Neural progenitor cell (in vitro differentiated cells): ENCODE measurements at regions not wholly inside any gene's neighbourhood (a gene's known extent, or its start where the extent isn't known, plus 50 kb on each side); places are given as distances from the start of the nearest gene placed in this dataset.

Source experiments
- DNase-seq: peaks from one replicate; pipeline ENCODE4 v3.0.0-alpha.2; 2016; ENCODE audit warnings: low spot score
- H2AFZ ChIP-seq: fragments of 200-600 bp; sonication (generic); replicated peaks from 2 replicates; pipeline ENCODE4 v1.6.1; 2016; ENCODE audit warnings: antibody characterized with exemption
- H3F3A ChIP-seq: fragments of 200-600 bp; sonication (generic); 2 replicates; pipeline ENCODE4 v1.6.1; 2016; ENCODE audit warnings: antibody characterized with exemption, low read depth
- H3K27ac ChIP-seq: fragments of 200-600 bp; sonication (generic); 2 replicates; pipeline ENCODE4 v1.5.1; 2016; ENCODE audit warnings: mild to moderate bottlenecking
- H3K27me3 ChIP-seq: fragments of 200-600 bp; sonication (generic); 2 replicates; pipeline ENCODE4 v1.6.1; 2016; ENCODE audit warnings: mild to moderate bottlenecking, moderate library complexity
- H3K36me3 ChIP-seq: fragments of 200-600 bp; sonication (generic); 2 replicates; pipeline ENCODE4 v1.5.1; 2016
- H3K4me1 ChIP-seq: fragments of 200-600 bp; sonication (generic); 2 replicates; pipeline ENCODE4 v1.6.1; 2016; ENCODE audit warnings: mixed run types
- H3K4me2 ChIP-seq: fragments of 200-600 bp; sonication (generic); 2 replicates; pipeline ENCODE4 v1.6.1; 2016
- H3K4me3 ChIP-seq: fragments of 200-600 bp; sonication (generic); 2 replicates; pipeline ENCODE4 v1.5.1; 2016
- H3K79me2 ChIP-seq: fragments of 200-600 bp; sonication (generic); 2 replicates; pipeline ENCODE4 v1.6.1; 2016; ENCODE audit warnings: low read depth
- H3K9ac ChIP-seq: fragments of 200-600 bp; sonication (generic); 2 replicates; pipeline ENCODE4 v1.6.1; 2016
- H3K9me3 ChIP-seq: fragments of 200-600 bp; sonication (generic); 2 replicates; pipeline ENCODE4 v1.5.1; 2016; ENCODE audit warnings: low read depth
- H4K20me1 ChIP-seq: fragments of 200-600 bp; sonication (generic); 2 replicates; pipeline ENCODE4 v1.6.1; 2016; ENCODE audit warnings: low read depth
- H3K27ac Mint-ChIP-seq: 3 replicates; pipeline ENCODE4 v1.8.0; 2021; ENCODE audit warnings: mixed read lengths
- H3K27me3 Mint-ChIP-seq: 2 replicates; pipeline ENCODE4 v1.8.0; 2022; ENCODE audit warnings: low read depth, mild to moderate bottlenecking, inconsistent platforms, moderate library complexity, mixed read lengths; ENCODE audit not compliant: insufficient read depth
- H3K36me3 Mint-ChIP-seq: 3 replicates; pipeline ENCODE4 v1.8.0; 2021; ENCODE audit warnings: mixed read lengths
- H3K4me1 Mint-ChIP-seq: 3 replicates; pipeline ENCODE4 v1.8.0; 2021; ENCODE audit warnings: mixed read lengths
- H3K4me3 Mint-ChIP-seq: 3 replicates; pipeline ENCODE4 v1.8.0; 2021; ENCODE audit warnings: mild to moderate bottlenecking, moderate library complexity, mixed read lengths
- H3K9me3 Mint-ChIP-seq: 3 replicates; pipeline ENCODE4 v1.8.0; 2020; ENCODE audit warnings: mixed read lengths
- EZH2 ChIP-seq: fragments of 200-600 bp; sonication (generic); IDR thresholded peaks from 2 replicates; pipeline ENCODE4 v1.6.1; 2017; ENCODE audit warnings: antibody characterized with exemption, mild to moderate bottlenecking, moderate library complexity
- EZH2phosphoT487 ChIP-seq: fragments of 200-600 bp; sonication (generic); IDR thresholded peaks from 2 replicates; pipeline ENCODE4 v1.6.1; 2017; ENCODE audit warnings: antibody characterized with exemption
- TF ChIP-seq, protein P1 (sequence below): fragments of 200-600 bp; sonication (generic); IDR thresholded peaks from 2 replicates; pipeline ENCODE4 v1.5.1; 2017; ENCODE audit warnings: antibody characterized with exemption, mild to moderate bottlenecking

DNA sequence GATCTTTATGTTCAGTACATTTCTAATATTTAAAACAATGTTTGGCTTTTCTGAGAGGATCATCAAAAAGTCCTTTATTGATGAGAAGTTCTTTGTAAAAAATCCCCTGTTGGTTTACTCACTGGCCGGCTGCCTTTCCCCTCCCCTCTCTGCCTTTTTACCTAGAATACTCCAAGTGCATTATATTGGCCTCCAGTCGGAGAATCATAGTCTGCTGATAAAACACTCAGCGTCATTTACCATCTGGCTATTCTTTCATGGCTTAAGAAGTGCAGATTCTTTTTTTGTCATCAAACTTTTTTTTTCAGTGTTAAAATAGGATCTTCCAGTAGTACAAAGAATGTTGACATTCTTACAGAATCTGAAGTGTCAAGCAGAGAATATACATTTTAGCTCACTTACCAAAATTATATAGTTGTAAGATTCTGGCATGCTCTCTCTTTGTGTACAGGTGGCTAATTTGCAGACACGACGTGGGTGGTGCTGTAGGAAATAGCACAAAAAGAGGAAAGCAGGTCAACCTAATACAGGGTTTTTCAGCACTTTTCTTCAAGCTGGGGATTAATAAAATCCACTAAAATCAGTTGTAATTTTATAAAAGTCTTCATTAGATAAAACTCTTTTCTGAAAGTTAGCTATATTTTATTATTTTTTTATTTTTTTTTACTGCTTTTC is 731.8 kb downstream of the KCTD8 start:
- H3K9ac ChIP-seq: no peak overlapping the region
- H2AFZ ChIP-seq: no peak overlapping the region
- Mint-ChIP-seq H3K27ac (no peak overlapping the region), H3K4me1 (peaks cover 3% of the 10 kb centered on the region), H3K9me3 (no peaks in the 10 kb centered on the region), H3K36me3 (no peaks in the 10 kb centered on the region), H3K4me3 (no peak overlapping the region), H3K27me3 (peaks cover 2% of the 10 kb centered on the region)
- no peak for DNase-seq
- TF ChIP-seq EZH2phosphoT487: no peak
- TF ChIP-seq, protein P1, sequence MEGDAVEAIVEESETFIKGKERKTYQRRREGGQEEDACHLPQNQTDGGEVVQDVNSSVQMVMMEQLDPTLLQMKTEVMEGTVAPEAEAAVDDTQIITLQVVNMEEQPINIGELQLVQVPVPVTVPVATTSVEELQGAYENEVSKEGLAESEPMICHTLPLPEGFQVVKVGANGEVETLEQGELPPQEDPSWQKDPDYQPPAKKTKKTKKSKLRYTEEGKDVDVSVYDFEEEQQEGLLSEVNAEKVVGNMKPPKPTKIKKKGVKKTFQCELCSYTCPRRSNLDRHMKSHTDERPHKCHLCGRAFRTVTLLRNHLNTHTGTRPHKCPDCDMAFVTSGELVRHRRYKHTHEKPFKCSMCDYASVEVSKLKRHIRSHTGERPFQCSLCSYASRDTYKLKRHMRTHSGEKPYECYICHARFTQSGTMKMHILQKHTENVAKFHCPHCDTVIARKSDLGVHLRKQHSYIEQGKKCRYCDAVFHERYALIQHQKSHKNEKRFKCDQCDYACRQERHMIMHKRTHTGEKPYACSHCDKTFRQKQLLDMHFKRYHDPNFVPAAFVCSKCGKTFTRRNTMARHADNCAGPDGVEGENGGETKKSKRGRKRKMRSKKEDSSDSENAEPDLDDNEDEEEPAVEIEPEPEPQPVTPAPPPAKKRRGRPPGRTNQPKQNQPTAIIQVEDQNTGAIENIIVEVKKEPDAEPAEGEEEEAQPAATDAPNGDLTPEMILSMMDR: no peak
- no peak for TF ChIP-seq EZH2
- H3K4me2 ChIP-seq: no peak overlapping the region
- no peaks in the 10 kb centered on the region for H3K79me2 ChIP-seq
- no peaks in the 10 kb centered on the region for H4K20me1 ChIP-seq
- H3K36me3 ChIP-seq: no peaks in the 10 kb centered on the region
- no peaks in the 10 kb centered on the region for H3F3A ChIP-seq
- H3K27ac ChIP-seq: no peak overlapping the region
- H3K4me1 ChIP-seq: no peaks in the 10 kb centered on the region
- no peaks in the 10 kb centered on the region for H3K27me3 ChIP-seq
- no peak overlapping the region for H3K4me3 ChIP-seq
- no peaks in the 10 kb centered on the region for H3K9me3 ChIP-seq

DNA sequence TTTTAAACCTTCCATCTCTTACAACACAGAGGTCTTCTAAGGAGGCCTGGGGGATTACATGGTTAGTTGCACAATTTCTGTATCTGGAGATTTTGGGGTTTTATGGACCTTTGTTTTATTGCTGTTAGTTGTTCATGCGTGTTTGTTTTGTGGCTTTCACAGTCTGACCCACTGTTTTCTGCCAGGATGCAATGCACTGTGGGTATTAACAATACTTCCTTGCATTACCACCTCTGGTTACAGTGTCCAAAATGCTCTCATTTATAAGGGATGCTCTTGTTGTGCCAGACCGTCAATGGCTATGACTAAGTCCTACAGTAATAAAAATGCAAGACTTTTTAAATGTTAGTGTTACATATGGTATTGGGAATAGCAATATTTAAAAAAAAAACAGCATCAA is 730.2 kb downstream of the KCTD8 start:
- TF ChIP-seq, protein P1: no peak
- TF ChIP-seq EZH2: no peak
- TF ChIP-seq EZH2phosphoT487: no peak
- no peaks in the 10 kb centered on the region for H3K27me3 ChIP-seq
- H3K27ac Mint-ChIP-seq: no peak overlapping the region
- H3K4me3 ChIP-seq: no peak overlapping the region
- peaks cover 3% of the 10 kb centered on the region for H3K4me1 Mint-ChIP-seq
- H3K9me3 ChIP-seq: no peaks in the 10 kb centered on the region
- no peak overlapping the region for H3K4me2 ChIP-seq
- H3K9me3 Mint-ChIP-seq: no peaks in the 10 kb centered on the region
- H3K36me3 Mint-ChIP-seq: no peaks in the 10 kb centered on the region
- no peaks in the 10 kb centered on the region for H3K79me2 ChIP-seq
- DNase-seq: no peak
- no peak overlapping the region for H3K9ac ChIP-seq
- H3K27ac ChIP-seq: no peak overlapping the region
- H3K27me3 Mint-ChIP-seq: peaks cover 2% of the 10 kb centered on the region
- no peaks in the 10 kb centered on the region for H4K20me1 ChIP-seq
- no peak overlapping the region for H3K4me3 Mint-ChIP-seq
- H3K36me3 ChIP-seq: no peaks in the 10 kb centered on the region
- H3K4me1 ChIP-seq: no peaks in the 10 kb centered on the region
- H2AFZ ChIP-seq: no peak overlapping the region
- no peaks in the 10 kb centered on the region for H3F3A ChIP-seq

DNA sequence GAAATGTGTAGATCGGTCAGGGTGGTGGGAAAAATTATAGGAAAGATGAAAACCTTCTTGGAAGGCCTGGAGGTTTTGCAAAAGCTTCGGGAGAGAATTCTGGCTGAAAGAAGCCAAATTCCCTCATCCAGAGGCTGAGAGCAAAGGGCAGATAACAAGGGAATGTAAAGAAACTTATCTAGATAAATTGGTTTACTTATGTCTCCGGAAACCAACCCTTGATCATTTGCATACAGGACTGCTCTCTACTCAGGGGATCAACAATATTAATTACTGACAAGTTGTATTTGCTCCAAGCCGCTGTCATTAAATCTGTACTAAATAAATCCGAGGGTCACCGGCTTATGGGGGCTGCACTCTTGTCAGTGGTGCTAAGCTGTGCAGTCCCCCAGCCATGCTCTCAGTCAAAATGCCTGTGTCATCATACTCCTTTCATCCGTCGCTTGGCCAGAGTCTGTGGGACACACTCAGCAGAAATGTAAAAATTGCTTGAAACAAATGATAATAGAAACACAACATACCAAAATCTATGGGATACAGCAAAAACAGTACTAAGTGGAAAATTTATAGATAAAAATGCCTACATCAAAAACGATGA is 715.7 kb downstream of the KCTD8 start:
- no peaks in the 10 kb centered on the region for H3K4me1 ChIP-seq
- H3K9ac ChIP-seq: no peak overlapping the region
- no peak overlapping the region for H3K4me2 ChIP-seq
- no peak overlapping the region for H3K27ac ChIP-seq
- H3K36me3 ChIP-seq: no peaks in the 10 kb centered on the region
- DNase-seq: no peak
- Mint-ChIP-seq H3K9me3 (no peaks in the 10 kb centered on the region), H3K36me3 (no peaks in the 10 kb centered on the region), H3K4me1 (no peaks in the 10 kb centered on the region), H3K27ac (no peak overlapping the region), H3K4me3 (no peak overlapping the region), H3K27me3 (no peaks in the 10 kb centered on the region)
- H3K4me3 ChIP-seq: no peak overlapping the region
- H3K79me2 ChIP-seq: no peaks in the 10 kb centered on the region
- no peaks in the 10 kb centered on the region for H3K9me3 ChIP-seq
- H2AFZ ChIP-seq: no peak overlapping the region
- TF ChIP-seq EZH2 (no peak), EZH2phosphoT487 (no peak)
- TF ChIP-seq, protein P1: no peak
- H3K27me3 ChIP-seq: no peaks in the 10 kb centered on the region
- no peaks in the 10 kb centered on the region for H3F3A ChIP-seq
- H4K20me1 ChIP-seq: no peaks in the 10 kb centered on the region
